Glutamatergic neuron (in vitro differentiated cells): ENCODE measurements at regions not wholly inside any gene's neighbourhood (a gene's known extent, or its start where the extent isn't known, plus 50 kb on each side); places are given as distances from the start of the nearest gene placed in this dataset.

Source experiments
- DNase-seq: peaks from one replicate; pipeline ENCODE4 v3.0.0; 2022
- H3K27ac Mint-ChIP-seq: one replicate; pipeline ENCODE4 v1.8.0; 2020; ENCODE audit warnings: mild to moderate bottlenecking, mixed read lengths, inconsistent platforms; ENCODE audit not compliant: unreplicated experiment
- H3K27me3 Mint-ChIP-seq: one replicate; pipeline ENCODE4 v1.8.0; 2020; ENCODE audit warnings: mild to moderate bottlenecking, moderate library complexity, mixed read lengths, inconsistent platforms; ENCODE audit not compliant: unreplicated experiment
- H3K36me3 Mint-ChIP-seq: one replicate; pipeline ENCODE4 v1.8.0; 2020; ENCODE audit warnings: mild to moderate bottlenecking, mixed read lengths, inconsistent platforms; ENCODE audit not compliant: unreplicated experiment
- H3K4me1 Mint-ChIP-seq: one replicate; pipeline ENCODE4 v1.8.0; 2020; ENCODE audit warnings: mild to moderate bottlenecking, low read depth, mixed read lengths, inconsistent platforms; ENCODE audit not compliant: unreplicated experiment
- H3K4me3 Mint-ChIP-seq: one replicate; pipeline ENCODE4 v1.8.0; 2020; ENCODE audit warnings: mild to moderate bottlenecking, mixed read lengths, inconsistent platforms; ENCODE audit not compliant: unreplicated experiment
- H3K9me3 Mint-ChIP-seq: one replicate; pipeline ENCODE4 v1.8.0; 2020; ENCODE audit warnings: mild to moderate bottlenecking, moderate library complexity, mixed read lengths, inconsistent platforms; ENCODE audit not compliant: unreplicated experiment
- CTCF ChIP-seq: fragments of 200-600 bp; sonication (generic); IDR thresholded peaks from one replicate; pipeline ENCODE4 v1.5.0; 2021; ENCODE audit not compliant: partially characterized antibody, unreplicated experiment

- Mint-ChIP-seq H3K4me3 (no peak overlapping the region), H3K9me3 (no peaks in the 10 kb centered on the region), H3K4me1 (no peaks in the 10 kb centered on the region), H3K36me3 (no peaks in the 10 kb centered on the region), H3K27ac (no peak overlapping the region), H3K27me3 (no peaks in the 10 kb centered on the region)
- no peak for TF ChIP-seq CTCF
- DNase-seq: no peak
These were observed 99.0 kb upstream of the MAGI2 start for GRCh38 chr7:79552463-79552862.

DNA sequence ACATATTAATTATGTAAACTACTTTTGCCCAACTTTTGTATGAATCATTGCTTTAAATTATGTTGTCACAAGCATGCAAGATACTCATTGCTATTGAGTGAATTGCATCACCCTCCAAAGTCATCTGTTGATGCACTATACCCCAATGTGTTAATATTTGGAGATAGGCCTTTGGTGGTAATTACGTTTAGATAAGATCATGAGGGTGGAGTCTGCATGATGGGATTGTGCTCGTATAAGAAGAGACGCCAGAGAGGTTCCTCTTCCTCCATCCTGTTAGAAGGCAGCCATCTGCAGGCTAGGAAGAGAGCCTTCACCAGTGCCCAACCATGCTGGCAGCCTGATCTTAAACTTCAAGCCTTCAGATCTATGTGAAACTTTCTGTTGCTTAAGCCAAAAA, 95.3 kb upstream of the MAGI2 start:
- H3K4me1 Mint-ChIP-seq: no peaks in the 10 kb centered on the region
- H3K27ac Mint-ChIP-seq: no peak overlapping the region
- no peaks in the 10 kb centered on the region for H3K27me3 Mint-ChIP-seq
- no peaks in the 10 kb centered on the region for H3K9me3 Mint-ChIP-seq
- TF ChIP-seq CTCF: no peak
- DNase-seq: no peak
- no peak overlapping the region for H3K4me3 Mint-ChIP-seq
- no peaks in the 10 kb centered on the region for H3K36me3 Mint-ChIP-seq

GRCh38 chr7:79547132-79547531, 93.7 kb upstream of the MAGI2 start:
- no peaks in the 10 kb centered on the region for H3K4me1 Mint-ChIP-seq
- TF ChIP-seq CTCF: no peak
- no peaks in the 10 kb centered on the region for H3K36me3 Mint-ChIP-seq
- no peak overlapping the region for H3K4me3 Mint-ChIP-seq
- H3K9me3 Mint-ChIP-seq: no peaks in the 10 kb centered on the region
- DNase-seq: no peak
- no peak overlapping the region for H3K27ac Mint-ChIP-seq
- no peaks in the 10 kb centered on the region for H3K27me3 Mint-ChIP-seq

- Mint-ChIP-seq H3K4me1 (no peaks in the 10 kb centered on the region), H3K36me3 (no peaks in the 10 kb centered on the region), H3K27me3 (no peaks in the 10 kb centered on the region), H3K27ac (no peak overlapping the region), H3K9me3 (no peaks in the 10 kb centered on the region), H3K4me3 (no peak overlapping the region)
- DNase-seq: no peak
- no peak for TF ChIP-seq CTCF
These were observed 87.1 kb upstream of the MAGI2 start for GRCh38 chr7:79540592-79540991.

GRCh38 chr7:79534128-79534527, 80.7 kb upstream of the MAGI2 start:
- Mint-ChIP-seq H3K27ac (no peak overlapping the region), H3K4me1 (peaks cover 2% of the 10 kb centered on the region), H3K27me3 (no peaks in the 10 kb centered on the region), H3K36me3 (no peaks in the 10 kb centered on the region), H3K4me3 (no peak overlapping the region), H3K9me3 (no peaks in the 10 kb centered on the region)
- DNase-seq: no peak
- TF ChIP-seq CTCF: no peak
